SH-SY5Y (cell line): ENCODE measurements at regions not wholly inside any gene's neighbourhood (a gene's known extent, or its start where the extent isn't known, plus 50 kb on each side); places are given as distances from the start of the nearest gene placed in this dataset.

Source experiments
- GATA2 ChIP-seq: IDR thresholded peaks from 2 replicates; pipeline ENCODE4 v1.6.1; 2011; ENCODE audit warnings: mild to moderate bottlenecking, low read depth, low read length
- GATA3 ChIP-seq: IDR thresholded peaks from 2 replicates; pipeline ENCODE4 v1.6.1; 2011; ENCODE audit warnings: low read depth, mild to moderate bottlenecking, low read length, moderate library complexity

DNA sequence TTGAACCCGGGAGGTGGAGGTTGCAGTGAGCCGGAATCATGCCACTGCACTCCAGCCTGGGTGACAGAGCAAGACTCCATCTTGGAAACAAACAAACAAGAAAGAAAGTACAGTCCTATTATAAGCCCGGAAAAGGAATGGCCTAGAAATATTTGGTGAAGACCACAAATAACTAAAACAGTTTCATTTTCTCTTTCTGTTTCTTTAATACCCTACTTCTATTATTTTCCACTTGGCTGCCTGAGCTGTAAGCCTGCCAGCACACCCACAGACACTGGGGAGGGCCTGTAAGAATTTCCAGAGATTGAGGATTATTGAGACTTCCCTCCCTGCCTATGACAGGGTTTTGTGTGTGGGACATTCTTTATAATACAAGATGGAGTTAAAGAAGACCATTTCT, 188.0 kb upstream of the DCC start:
- TF ChIP-seq GATA2 (no peak), GATA3 (no peak)
